GM12878 (cell line): ENCODE measurements at regions not wholly inside any gene's neighbourhood (a gene's known extent, or its start where the extent isn't known, plus 50 kb on each side); places are given as distances from the start of the nearest gene placed in this dataset.

Experiments
- ATAC-seq: fragments of 200-7000 bp; cut with Tn5 transposase; 3 replicates; pipeline ENCODE4 v1.9.1; 2020; ENCODE audit warnings: mild to moderate bottlenecking, moderate library complexity
- BruUV-seq: library from RNA; stranded (reverse); fragments of 400-500 nt; replicated peaks from 2 replicates; lab custom pipeline; 2021; lab: Mats Ljungman, UMichigan
- CTCF ChIA-PET: fragments of 300-600 bp; sonication (Branson Sonifier 250); formaldehyde crosslinking; extraction: SDS; loops from one replicate; lab custom pipeline; 2021; ENCODE audit warnings: inconsistent platforms; lab: Yijun Ruan, JAX
- POLR2A ChIA-PET: fragments of 350-600 bp; formaldehyde crosslinking; extraction: SDS; loops from one replicate; lab custom pipeline; 2021; ENCODE audit warnings: inconsistent platforms; lab: Charles Lee
- RAD21 ChIA-PET: fragments of 300-600 bp; sonication (Branson Sonifier 250); formaldehyde crosslinking; loops from one replicate; lab custom pipeline; 2023; ENCODE audit warnings: antibody characterized with exemption; ENCODE audit not compliant: unreplicated experiment; lab: Charles Lee
- SMC1A ChIA-PET: fragments of 300-600 bp; sonication (Branson Sonifier 250); formaldehyde crosslinking; loops from one replicate; lab custom pipeline; 2023; ENCODE audit not compliant: unreplicated experiment, uncharacterized antibody; lab: Charles Lee
- DNase-seq: peaks from one replicate; pipeline ENCODE4 v3.0.0-alpha.2; 2011; ENCODE audit warnings: low read depth, low spot score
- FAIRE-seq: peaks from 3 replicates; lab custom pipeline; 2011; peaks lifted over from hg19 to GRCh38; lab: Jason Lieb, UNC
- H2AFZ ChIP-seq: 2 replicates; pipeline ENCODE4 v1.6.0; 2011; ENCODE audit warnings: low read depth, low read length, control low read depth; ENCODE audit not compliant: control insufficient read depth
- H3K27ac ChIP-seq: 2 replicates; pipeline ENCODE4 v1.5.1; 2011; ENCODE audit warnings: control low read depth; ENCODE audit not compliant: control insufficient read depth, insufficient read depth
- H3K27me3 ChIP-seq, 2 experiments: replicated peaks in 1 of 2; 2 replicates each; pipeline versions ENCODE4 v1.6.0 to v1.6.1; 2011; ENCODE audit warnings: low read length in 1 of 2; ENCODE audit not compliant: control insufficient read depth in 2 of 2, insufficient read depth in 2 of 2
- H3K36me3 ChIP-seq, 2 experiments: 2 replicates each; pipeline ENCODE4 v1.5.1; 2011; ENCODE audit warnings: low read length in 1 of 2; ENCODE audit not compliant: control insufficient read depth in 2 of 2, insufficient read depth in 2 of 2
- H3K4me1 ChIP-seq: 2 replicates; pipeline ENCODE4 v1.6.1; 2011; ENCODE audit warnings: mild to moderate bottlenecking, low read length, moderate library complexity, mixed read lengths; ENCODE audit not compliant: control insufficient read depth, insufficient read depth
- H3K4me2 ChIP-seq: 2 replicates; pipeline ENCODE4 v1.6.0; 2011; ENCODE audit warnings: control low read depth; ENCODE audit not compliant: control insufficient read depth, insufficient read depth
- H3K4me3 ChIP-seq: fragments of 200-600 bp; sonication (generic); 2 replicates; pipeline ENCODE4 v1.5.1; 2016
- H3K79me2 ChIP-seq: 2 replicates; pipeline ENCODE4 v1.6.0; 2011; ENCODE audit warnings: low read length; ENCODE audit not compliant: control insufficient read depth, insufficient read depth
- H3K9ac ChIP-seq: 2 replicates; pipeline ENCODE4 v1.8.0; 2011; ENCODE audit warnings: low read length, control low read depth, mixed read lengths; ENCODE audit not compliant: control insufficient read depth, insufficient read depth
- H3K9me3 ChIP-seq: replicated peaks from 3 replicates; pipeline ENCODE4 v1.5.1; 2011; ENCODE audit warnings: mild to moderate bottlenecking, low read length; ENCODE audit not compliant: control insufficient read depth, insufficient read depth
- H4K20me1 ChIP-seq: 2 replicates; pipeline ENCODE4 v1.6.0; 2011; ENCODE audit not compliant: control insufficient read depth, insufficient read depth
- CEBPZ ChIP-seq: fragments of 150-350 bp; IDR thresholded peaks from 2 replicates; pipeline ENCODE4 v1.6.1; 2016; ENCODE audit warnings: low read depth, low read length
- CHD2 ChIP-seq: IDR thresholded peaks from 2 replicates; pipeline ENCODE4 v1.6.1; 2011; ENCODE audit warnings: low read depth, low read length, improper control_type of control experiment, borderline replicate concordance
- CREM ChIP-seq: IDR thresholded peaks from 2 replicates; pipeline ENCODE4 v1.6.1; 2014; ENCODE audit warnings: antibody characterized with exemption, low read depth
- EZH2 ChIP-seq: IDR thresholded peaks from 2 replicates; pipeline ENCODE4 v1.6.1; 2012; ENCODE audit warnings: low read depth, mild to moderate bottlenecking, control low read depth, inconsistent platforms, low read length, borderline replicate concordance; ENCODE audit not compliant: control insufficient read depth
- NFIC ChIP-seq: IDR thresholded peaks from 2 replicates; pipeline ENCODE4 v1.6.1; 2012; ENCODE audit warnings: low read depth, mild to moderate bottlenecking, inconsistent platforms, low read length, moderate library complexity
- NRF1 ChIP-seq: conservative IDR thresholded peaks from 2 replicates; pipeline ENCODE4 v1.6.1; 2011; ENCODE audit warnings: mild to moderate bottlenecking, low read depth, low read length, improper control_type of control experiment
- PRDM15 ChIP-seq: fragments of 450-650 bp; formaldehyde crosslinking; IDR thresholded peaks from 2 replicates; pipeline ENCODE4 v1.4.0; 2020; ENCODE audit warnings: mild to moderate bottlenecking, moderate library complexity
- TCF12 ChIP-seq: IDR thresholded peaks from 2 replicates; pipeline ENCODE4 v1.6.1; 2011; ENCODE audit warnings: low read depth, mild to moderate bottlenecking, low read length
- ZBTB4 ChIP-seq: fragments of 450-650 bp; formaldehyde crosslinking; IDR thresholded peaks from 2 replicates; pipeline ENCODE4 v1.4.0; 2022; ENCODE audit warnings: mild to moderate bottlenecking, moderate library complexity
- WGBS: methylation state at CpG from one replicate; pipeline ENCODE4 v1.1.6; 2016; ENCODE audit warnings: low lambda C conversion rate; ENCODE audit not compliant: insufficient replicate concordance, insufficient coverage; ENCODE audit errors: missing lambda C conversion rate; 5-methylcytosine and 5-hydroxymethylcytosine counted together
- in situ Hi-C: fragments of 300-500 bp; cut with MboI; formaldehyde crosslinking; loops from 9 replicates; pipeline ENCODE4 v1.14.3; 2018; ENCODE audit warnings: mixed read lengths
- intact Hi-C: fragments of 100-400 bp; cut with micrococcal nuclease; formaldehyde crosslinking; loops from one replicate; pipeline ENCODE4 v1.14.2; 2022; ENCODE audit not compliant: unreplicated experiment

- no peaks in the 10 kb centered on the region; the same call in 2 of the 3 replicates for H3K9me3 ChIP-seq
- no peaks in the 10 kb centered on the region for H3K4me1 ChIP-seq
- H3K36me3 ChIP-seq = no peaks in the 10 kb centered on the region
- intact Hi-C loops (no loop called here), in situ Hi-C loops (no loop called here)
- TF ChIP-seq TCF12 (no peak), NFIC (no peak), CREM (no peak), CHD2 (no peak), ZBTB4 (no peak), NRF1 (no peak), PRDM15 (CRISPR knock-in tag) (no peak), EZH2 (no peak), CEBPZ (no peak)
- 25% methylated on average over 11 of the region's 11 CpGs for WGBS
- H3K79me2 ChIP-seq = no peaks in the 10 kb centered on the region
- H3K27me3 ChIP-seq = no peaks in the 10 kb centered on the region
- SMC1A ChIA-PET = interaction anchor here (0.6 kb wide), 1 partner anchor 814 kb away, joined by 3 read pairs; no protein-coding TSS in a partner anchor
- CTCF ChIA-PET = no interaction called here
- H3K4me2 ChIP-seq = no peak overlapping the region
- BruUV-seq = no TSS peak
- RAD21 ChIA-PET = interaction anchor here (0.5 kb wide), 1 partner anchor 775 kb away, joined by 4 read pairs; no protein-coding TSS in a partner anchor
- no peak overlapping the region for H3K4me3 ChIP-seq
- no peaks in the 10 kb centered on the region for H4K20me1 ChIP-seq
- no peak overlapping the region for H3K9ac ChIP-seq
- H3K27ac ChIP-seq = no peak overlapping the region
- DNase-seq (no peak), FAIRE-seq (no peak), ATAC-seq (no peak)
- no peak overlapping the region for H2AFZ ChIP-seq
- POLR2A ChIA-PET = no interaction called here
These were observed 1210.4 kb downstream of the TYW1 start for GRCh38 chr7:68206946-68207485.
